ACHN (cell line): ENCODE measurements at regions not wholly inside any gene's neighbourhood (a gene's known extent, or its start where the extent isn't known, plus 50 kb on each side); places are given as distances from the start of the nearest gene placed in this dataset.

Experiments used
- DNase-seq: peaks from one replicate; pipeline ENCODE4 v3.0.0-alpha.2; 2015
- in situ Hi-C: cut with HindIII; loops from 2 replicates; pipeline ENCODE4 v1.10.0; 2017; ENCODE audit warnings: low sequenced_read_pairs, low pct_ligation_motif_present, low pct_unique_long_range_greater_than_20kb

GRCh38 chr4:138087066-138087719 is 155.0 kb downstream of the SLC7A11 start:
- no peak for DNase-seq

GRCh38 chr4:138086611-138087041 is 155.5 kb downstream of the SLC7A11 start:
- in situ Hi-C loops, result no loop called here
- DNase-seq, result no peak

More at GRCh38 chr4:138087066-138087719, 155.0 kb downstream of the SLC7A11 start:
- in situ Hi-C loops, result no loop called here

DNA sequence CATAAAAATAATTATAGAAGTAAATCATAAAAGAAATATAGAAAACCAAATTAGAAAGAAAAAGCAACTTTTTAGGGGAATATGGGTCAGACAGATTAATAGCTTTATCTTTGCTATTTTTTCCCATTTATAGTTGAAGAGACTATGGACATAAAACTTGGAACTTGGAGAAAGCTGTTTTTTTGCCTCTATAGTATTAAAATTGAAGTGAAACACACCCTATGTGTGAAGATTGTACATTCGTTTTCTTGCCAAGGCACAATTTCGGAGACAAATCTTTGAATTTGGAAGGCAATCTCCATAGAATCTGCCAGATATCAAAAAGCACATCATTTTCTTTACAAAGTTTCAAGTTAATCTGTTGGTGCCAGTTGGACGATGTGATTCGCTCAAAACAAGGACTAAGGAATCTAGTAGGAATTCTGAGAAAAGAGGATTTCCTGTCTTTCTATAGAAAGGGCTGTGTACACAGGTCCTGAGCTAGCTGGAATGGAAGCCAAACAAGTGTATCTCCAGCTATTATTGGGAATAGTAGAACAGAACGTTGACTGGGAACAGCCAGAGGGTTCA is 156.3 kb downstream of the SLC7A11 start:
- no peak for DNase-seq
- in situ Hi-C loops, result no loop called here

- no peak for DNase-seq
- in situ Hi-C loops, result no loop called here
Measured at GRCh38 chr4:138078751-138079520, 163.2 kb downstream of the SLC7A11 start.

- in situ Hi-C loops, result no loop called here
- no peak for DNase-seq
Measured at GRCh38 chr4:138078253-138078652, 163.9 kb downstream of the SLC7A11 start.

DNA sequence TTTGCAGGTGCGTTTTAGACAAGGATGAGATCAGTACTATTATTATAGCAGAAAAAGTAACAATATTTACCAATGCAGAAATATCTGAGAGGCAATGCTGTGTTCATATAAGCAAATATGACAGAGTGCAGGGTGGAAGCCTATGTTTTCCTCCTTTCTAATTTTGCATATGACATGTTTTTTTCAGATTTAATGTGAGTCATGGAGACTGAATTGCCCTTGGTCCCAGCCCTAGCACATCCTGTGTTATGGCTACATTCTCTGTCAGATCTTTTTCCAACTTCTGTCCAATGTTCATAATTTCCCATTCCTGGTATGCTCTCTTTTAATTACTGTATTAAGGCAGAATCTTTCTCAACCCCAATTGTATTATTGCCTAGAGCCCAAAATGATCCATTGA is 165.6 kb downstream of the SLC7A11 start:
- no peak for DNase-seq
- in situ Hi-C loops, result no loop called here

DNA sequence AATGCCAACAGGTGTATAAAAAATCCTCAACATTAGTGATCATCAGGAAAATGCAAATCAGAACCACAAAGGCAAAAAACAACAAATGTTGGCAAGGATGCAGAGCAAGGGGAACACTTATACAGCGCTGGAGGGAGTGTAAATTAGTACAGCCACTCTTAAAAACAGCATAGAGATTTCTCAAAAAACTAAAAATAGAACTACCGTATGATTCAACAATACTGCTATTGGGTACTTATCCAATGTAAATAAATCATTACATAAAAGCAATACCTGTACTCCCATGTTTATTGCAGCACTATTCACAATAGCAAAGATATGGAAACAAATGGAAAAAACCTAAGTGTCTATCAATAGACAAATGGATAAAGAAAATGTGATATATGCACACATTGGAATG is 171.3 kb downstream of the SLC7A11 start:
- no peak for DNase-seq
- in situ Hi-C loops, result no loop called here

DNA sequence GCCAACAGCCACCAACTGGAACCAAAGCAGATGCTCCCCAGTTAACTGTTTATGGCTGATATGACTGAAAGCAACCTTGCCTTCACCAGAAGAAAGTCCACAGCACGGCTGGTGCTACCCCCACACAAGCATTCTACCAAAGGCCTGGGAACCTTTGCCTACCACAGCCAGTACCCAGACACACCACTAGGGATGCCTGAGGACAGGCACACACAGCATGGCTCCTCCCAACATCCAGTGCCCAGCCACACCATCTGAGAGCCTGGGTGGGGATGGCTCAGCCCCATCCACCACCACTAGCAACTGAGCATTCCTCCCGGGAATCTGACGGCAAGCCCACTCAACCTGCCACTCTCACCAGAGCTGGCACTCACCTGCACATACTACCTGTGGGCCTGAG is 178.6 kb downstream of the SLC7A11 start:
- in situ Hi-C loops, result no loop called here
- no peak for DNase-seq

DNA sequence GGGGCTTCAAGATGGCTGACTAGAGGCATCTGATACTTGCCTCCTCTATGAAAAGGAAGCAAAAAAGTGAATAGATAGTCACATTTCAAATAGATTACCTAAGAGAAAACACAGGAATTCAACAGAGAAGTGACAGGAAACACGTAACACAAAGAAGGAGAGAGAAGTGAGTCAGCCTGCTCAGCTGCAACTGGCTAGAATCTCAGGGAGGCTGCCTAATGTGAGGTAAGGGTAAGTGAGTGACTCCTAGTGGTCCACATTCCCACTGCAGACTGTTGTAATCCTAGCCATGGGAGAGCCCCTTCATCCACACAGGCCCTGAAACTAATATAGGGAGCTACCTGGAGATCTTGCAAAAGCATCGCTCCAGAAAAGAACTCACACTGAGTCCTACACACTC is 179.2 kb downstream of the SLC7A11 start:
- in situ Hi-C loops, result no loop called here
- DNase-seq, result no peak

GRCh38 chr4:138056541-138056940 is 185.6 kb downstream of the SLC7A11 start:
- in situ Hi-C loops, result no loop called here
- DNase-seq, result no peak

- in situ Hi-C loops, result no loop called here
- DNase-seq, result no peak
Measured at GRCh38 chr4:138055890-138056289, 186.3 kb downstream of the SLC7A11 start.

GRCh38 chr4:138053641-138054301 is 188.4 kb downstream of the SLC7A11 start:
- in situ Hi-C loops, result no loop called here
- peak; percentile 78 for DNase-seq

DNA sequence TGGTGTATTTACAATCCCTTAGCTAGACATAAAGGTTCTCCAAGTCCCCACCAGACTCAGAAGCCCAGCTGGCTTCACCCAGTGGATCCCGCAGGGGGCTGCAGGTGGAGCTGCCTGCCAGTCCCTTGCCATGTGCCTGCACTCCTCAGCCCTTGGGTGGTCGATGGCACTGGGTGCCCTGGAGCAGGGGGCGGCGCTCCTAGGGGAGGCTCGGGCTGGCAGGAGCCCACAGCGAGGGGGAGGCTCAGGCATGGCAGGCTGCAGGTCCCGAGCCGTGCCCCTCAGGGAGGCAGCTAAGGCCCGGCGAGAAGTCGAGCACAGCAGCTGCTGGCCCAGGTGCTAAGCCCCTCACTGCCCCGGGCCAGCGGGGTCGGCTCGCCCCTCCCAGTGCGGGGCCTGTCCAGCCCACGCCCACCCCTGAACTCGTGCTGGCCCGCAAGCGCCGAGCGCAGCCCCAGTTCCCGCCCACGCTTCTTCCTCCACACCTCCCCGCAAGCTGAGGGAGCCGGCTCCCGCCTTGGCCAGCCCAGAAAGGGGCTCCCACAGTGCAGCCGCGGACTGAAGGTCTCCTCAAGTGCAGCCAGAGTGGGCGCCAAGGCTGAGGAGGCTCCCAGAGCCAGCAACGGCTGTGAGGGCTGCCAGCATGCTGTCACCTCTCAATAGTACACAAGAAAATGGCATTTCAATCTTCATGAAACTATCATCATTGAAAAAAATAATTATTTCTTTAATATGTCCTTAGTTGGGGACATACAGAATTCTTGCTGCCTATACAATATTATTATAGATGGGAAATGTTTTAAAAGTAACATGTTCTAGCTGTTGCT is 189.1 kb downstream of the SLC7A11 start:
- no peak for DNase-seq

GRCh38 chr4:138051157-138051556 is 191.0 kb downstream of the SLC7A11 start:
- DNase-seq, result no peak
- in situ Hi-C loops, result no loop called here

More for the DNA sequence above, 189.1 kb downstream of the SLC7A11 start:
- in situ Hi-C loops, result no loop called here

DNA sequence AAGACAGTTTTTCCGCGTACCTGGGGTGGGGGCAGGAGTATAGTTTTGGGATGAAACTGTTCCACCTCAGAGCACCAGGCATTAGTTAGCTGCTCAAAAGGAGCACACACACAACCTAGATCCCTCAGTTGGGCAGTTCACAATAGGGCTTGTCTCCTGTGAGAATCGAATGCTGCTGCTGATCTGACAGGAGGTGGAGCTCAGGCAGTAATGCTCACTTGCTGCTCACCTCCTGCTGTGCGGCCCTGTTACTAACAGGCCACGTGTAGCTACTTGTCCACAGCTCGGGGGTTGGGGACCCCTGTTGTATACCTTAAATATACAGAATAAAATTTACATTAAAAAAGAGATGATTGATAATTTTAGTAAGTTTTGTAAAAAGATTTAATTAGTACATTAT is 191.5 kb downstream of the SLC7A11 start:
- in situ Hi-C loops, result no loop called here
- no peak for DNase-seq

DNA sequence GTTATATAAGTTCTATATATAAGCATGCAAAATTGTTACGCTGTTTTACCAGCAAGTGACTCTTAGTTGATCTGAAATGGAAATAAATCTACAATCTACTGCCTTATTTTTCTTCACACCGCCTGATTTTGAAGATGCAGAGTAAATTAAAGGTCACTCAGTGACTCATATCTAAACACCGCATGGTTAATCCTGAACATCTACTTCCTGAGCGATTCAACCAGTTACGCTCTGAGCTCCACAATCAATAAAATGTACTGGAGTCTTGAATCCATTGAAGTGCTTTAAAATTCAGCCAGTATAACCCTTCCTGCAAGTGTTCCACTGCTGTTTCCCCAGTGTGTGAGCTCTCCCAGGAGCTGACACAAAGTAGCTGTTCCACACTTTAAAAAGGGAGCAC is 192.8 kb downstream of the SLC7A11 start:
- no peak for DNase-seq

DNA sequence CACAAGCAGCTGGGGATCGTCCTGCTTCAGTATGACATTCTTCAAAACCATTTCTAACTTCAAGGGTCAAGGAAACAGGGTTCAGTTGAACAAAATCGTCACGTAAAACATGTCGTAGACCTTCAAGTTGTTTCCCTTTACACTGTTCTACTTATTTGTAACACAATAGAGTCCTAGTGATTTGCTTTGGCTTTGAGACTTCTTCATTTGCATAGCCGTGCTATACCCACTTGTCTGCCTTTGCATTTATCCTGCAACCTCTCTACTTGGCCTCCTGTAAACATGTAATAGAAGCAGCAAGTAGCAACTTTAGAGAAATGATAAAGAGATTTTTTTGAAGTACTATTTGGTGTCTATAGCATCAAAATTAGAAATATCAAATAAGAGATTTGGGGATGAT is 194.9 kb downstream of the SLC7A11 start:
- in situ Hi-C loops, result no loop called here
- DNase-seq, result no peak

More for the DNA sequence above, 192.8 kb downstream of the SLC7A11 start:
- in situ Hi-C loops, result no loop called here

DNA sequence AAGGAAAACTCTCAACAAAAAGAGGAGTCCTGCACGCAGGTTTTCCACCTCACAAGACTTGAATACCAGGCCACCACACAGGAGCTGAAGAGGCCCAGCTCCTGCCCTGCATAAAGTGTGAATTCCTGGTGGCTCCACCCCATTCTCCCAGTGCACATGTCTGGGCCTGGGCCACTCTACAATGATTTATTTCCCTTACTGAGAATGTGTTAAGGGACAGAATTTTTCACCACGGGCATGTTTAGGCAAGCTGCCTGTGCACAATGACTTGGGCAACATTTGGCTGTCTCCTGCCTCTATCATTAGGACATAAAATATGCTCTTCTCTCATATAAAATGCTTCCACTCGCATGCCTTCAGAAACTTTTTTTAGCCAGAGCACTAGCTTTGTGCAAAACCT is 197.1 kb downstream of the SLC7A11 start:
- no peak for DNase-seq
- in situ Hi-C loops, result no loop called here
